ENCODE measurements at regions not wholly inside any gene's neighbourhood (a gene's known extent, or its start where the extent isn't known, plus 50 kb on each side); places are given as distances from the start of the nearest gene placed in this dataset.

DNA sequence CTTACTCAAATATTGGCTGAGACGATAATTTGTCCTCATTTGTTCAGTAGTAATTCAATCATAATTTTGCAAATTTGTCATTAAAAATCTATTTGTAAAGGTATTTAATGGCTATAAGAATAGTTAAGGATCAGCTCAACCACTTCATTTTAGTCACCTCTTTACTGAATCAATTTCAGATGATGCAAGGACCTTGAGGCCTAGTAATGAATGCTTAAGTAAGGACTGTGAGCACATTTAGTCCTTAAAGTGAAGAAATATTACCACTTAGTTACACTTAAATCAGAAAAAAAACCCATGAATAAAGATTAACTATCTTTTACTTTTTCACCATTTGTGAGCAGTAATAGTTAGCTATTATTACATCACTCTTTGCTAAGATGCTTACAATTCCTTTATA, 778.9 kb downstream of the CCDC85A start:
- no peaks in the 10 kb centered on the region for H3K27me3 Mint-ChIP-seq (ENCODE audit: unreplicated experiment)
- H3K36me3 Mint-ChIP-seq (ENCODE audit: unreplicated experiment), result no peaks in the 10 kb centered on the region
- H3K9me3 Mint-ChIP-seq (ENCODE audit: unreplicated experiment), result peaks cover 13% of the 10 kb centered on the region
- H3K4me3 Mint-ChIP-seq (ENCODE audit: unreplicated experiment), result no peak overlapping the region
- TF ChIP-seq, protein P1, sequence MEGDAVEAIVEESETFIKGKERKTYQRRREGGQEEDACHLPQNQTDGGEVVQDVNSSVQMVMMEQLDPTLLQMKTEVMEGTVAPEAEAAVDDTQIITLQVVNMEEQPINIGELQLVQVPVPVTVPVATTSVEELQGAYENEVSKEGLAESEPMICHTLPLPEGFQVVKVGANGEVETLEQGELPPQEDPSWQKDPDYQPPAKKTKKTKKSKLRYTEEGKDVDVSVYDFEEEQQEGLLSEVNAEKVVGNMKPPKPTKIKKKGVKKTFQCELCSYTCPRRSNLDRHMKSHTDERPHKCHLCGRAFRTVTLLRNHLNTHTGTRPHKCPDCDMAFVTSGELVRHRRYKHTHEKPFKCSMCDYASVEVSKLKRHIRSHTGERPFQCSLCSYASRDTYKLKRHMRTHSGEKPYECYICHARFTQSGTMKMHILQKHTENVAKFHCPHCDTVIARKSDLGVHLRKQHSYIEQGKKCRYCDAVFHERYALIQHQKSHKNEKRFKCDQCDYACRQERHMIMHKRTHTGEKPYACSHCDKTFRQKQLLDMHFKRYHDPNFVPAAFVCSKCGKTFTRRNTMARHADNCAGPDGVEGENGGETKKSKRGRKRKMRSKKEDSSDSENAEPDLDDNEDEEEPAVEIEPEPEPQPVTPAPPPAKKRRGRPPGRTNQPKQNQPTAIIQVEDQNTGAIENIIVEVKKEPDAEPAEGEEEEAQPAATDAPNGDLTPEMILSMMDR (IDR thresholded peaks at IDR 0.05), result no peak
- H3K4me1 Mint-ChIP-seq (ENCODE audit: unreplicated experiment), result no peaks in the 10 kb centered on the region
- no peak for DNase-seq (ENCODE audit: extremely low spot score, unreplicated experiment)
- no peak overlapping the region for H3K27ac Mint-ChIP-seq (ENCODE audit: unreplicated experiment)

DNA sequence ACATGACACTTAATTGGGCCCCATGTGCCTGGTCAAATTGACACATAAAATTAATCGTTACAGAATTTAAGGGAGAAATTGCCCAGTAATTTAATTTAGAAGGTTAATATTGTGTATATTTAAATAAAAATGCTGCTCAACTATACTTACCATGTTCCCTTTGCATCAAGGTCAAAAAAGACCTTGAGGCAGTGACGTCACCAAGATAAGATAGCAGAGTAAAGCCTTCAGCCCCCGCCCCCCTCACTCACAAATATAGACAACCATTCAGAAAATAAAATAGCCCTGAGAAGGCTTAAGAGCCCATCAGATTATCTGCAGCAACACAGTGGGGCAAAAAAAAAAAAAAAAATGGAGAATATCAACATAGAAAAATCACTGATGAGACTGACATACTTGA, 785.7 kb downstream of the CCDC85A start:
- TF ChIP-seq, protein P1 (IDR thresholded peaks at IDR 0.05), result no peak
- no peak for DNase-seq (ENCODE audit: extremely low spot score, unreplicated experiment)
- Mint-ChIP-seq H3K4me3 (ENCODE audit: unreplicated experiment) (no peak overlapping the region), H3K27me3 (ENCODE audit: unreplicated experiment) (no peaks in the 10 kb centered on the region), H3K27ac (ENCODE audit: unreplicated experiment) (no peak overlapping the region), H3K36me3 (ENCODE audit: unreplicated experiment) (no peaks in the 10 kb centered on the region), H3K4me1 (ENCODE audit: unreplicated experiment) (no peaks in the 10 kb centered on the region), H3K9me3 (ENCODE audit: unreplicated experiment) (no peaks in the 10 kb centered on the region)

DNA sequence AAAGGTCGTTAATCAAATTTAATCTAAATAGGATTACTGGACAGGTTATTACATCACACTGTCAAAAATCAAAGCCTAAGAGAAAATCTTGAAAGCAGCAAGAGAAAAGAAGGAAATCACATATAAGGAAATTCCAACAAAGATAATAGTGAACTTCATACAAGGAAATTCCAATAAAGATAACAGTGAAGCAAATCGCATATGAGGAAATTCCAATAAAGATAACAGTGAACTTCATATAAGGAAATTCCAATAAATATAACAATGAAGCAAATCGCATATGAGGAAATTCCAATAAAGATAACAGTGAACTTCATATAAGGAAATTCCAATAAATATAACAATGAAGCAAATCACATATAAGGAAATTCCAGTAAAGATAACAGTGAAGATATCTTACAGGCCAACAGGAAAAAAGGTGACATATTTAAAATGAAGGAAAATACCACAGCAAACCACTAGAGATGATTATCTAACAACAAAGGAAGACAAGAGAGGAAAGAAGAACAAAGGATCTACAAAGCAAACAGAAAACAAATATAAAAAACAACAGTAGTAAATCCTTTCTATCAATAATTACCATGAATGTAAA, 787.7 kb downstream of the CCDC85A start:
- no peak overlapping the region for H3K27ac Mint-ChIP-seq (ENCODE audit: unreplicated experiment)
- H3K27me3 Mint-ChIP-seq (ENCODE audit: unreplicated experiment), result no peaks in the 10 kb centered on the region
- DNase-seq (ENCODE audit: extremely low spot score, unreplicated experiment), result no peak
- H3K4me3 Mint-ChIP-seq (ENCODE audit: unreplicated experiment), result no peak overlapping the region
- no peaks in the 10 kb centered on the region for H3K9me3 Mint-ChIP-seq (ENCODE audit: unreplicated experiment)
- H3K36me3 Mint-ChIP-seq (ENCODE audit: unreplicated experiment), result no peaks in the 10 kb centered on the region
- TF ChIP-seq, protein P1 (IDR thresholded peaks at IDR 0.05), result no peak
- H3K4me1 Mint-ChIP-seq (ENCODE audit: unreplicated experiment), result no peaks in the 10 kb centered on the region

DNA sequence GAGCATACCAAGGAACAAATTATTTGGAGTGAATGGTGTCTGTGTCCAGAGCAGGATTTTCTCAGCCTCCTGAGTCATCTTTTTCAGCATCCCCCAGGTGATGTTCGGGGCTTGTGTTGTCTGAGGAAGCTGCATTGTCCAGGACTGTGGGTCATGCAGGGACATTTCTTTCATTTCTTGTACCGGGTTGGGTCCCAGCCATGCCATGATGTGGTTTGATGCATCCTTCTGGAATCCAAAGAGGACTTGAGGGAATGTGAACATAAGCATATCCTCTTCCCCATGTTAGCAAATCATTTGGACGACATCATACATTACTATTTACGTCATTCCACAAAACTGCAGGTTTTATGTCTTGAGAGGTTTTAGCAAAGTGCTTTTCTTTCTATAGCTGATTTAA, 797.8 kb downstream of the CCDC85A start:
- Mint-ChIP-seq H3K36me3 (ENCODE audit: unreplicated experiment) (no peaks in the 10 kb centered on the region), H3K27ac (ENCODE audit: unreplicated experiment) (no peak overlapping the region), H3K4me1 (ENCODE audit: unreplicated experiment) (no peaks in the 10 kb centered on the region), H3K4me3 (ENCODE audit: unreplicated experiment) (no peak overlapping the region), H3K9me3 (ENCODE audit: unreplicated experiment) (peaks cover 28% of the 10 kb centered on the region), H3K27me3 (ENCODE audit: unreplicated experiment) (no peaks in the 10 kb centered on the region)
- TF ChIP-seq, protein P1 (IDR thresholded peaks at IDR 0.05), result no peak
- no peak for DNase-seq (ENCODE audit: extremely low spot score, unreplicated experiment)

DNA sequence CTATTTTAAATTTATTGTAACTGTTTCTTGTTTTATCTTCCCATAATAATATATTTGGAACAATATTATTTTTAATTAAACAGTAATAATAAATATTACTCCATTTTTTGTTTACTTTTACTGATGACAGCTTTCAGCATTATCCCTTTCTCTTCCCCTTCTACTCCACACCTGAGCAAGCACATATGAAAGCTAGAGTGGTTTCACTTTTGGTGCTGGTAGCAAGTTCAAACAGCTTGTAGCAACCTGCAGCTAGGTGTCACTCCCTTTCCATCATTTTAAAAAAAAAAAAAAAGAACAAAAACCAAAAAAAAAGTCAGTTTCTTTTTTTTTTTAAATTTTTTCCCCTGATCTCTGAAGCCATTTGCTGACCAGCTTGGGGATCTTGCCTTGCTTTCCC, 801.8 kb downstream of the CCDC85A start:
- no peak for DNase-seq (ENCODE audit: extremely low spot score, unreplicated experiment)
- no peaks in the 10 kb centered on the region for H3K36me3 Mint-ChIP-seq (ENCODE audit: unreplicated experiment)
- H3K9me3 Mint-ChIP-seq (ENCODE audit: unreplicated experiment), result peaks cover 8% of the 10 kb centered on the region
- no peak overlapping the region for H3K27ac Mint-ChIP-seq (ENCODE audit: unreplicated experiment)
- H3K4me3 Mint-ChIP-seq (ENCODE audit: unreplicated experiment), result no peak overlapping the region
- TF ChIP-seq, protein P1 (IDR thresholded peaks at IDR 0.05), result no peak
- H3K4me1 Mint-ChIP-seq (ENCODE audit: unreplicated experiment), result no peaks in the 10 kb centered on the region
- no peaks in the 10 kb centered on the region for H3K27me3 Mint-ChIP-seq (ENCODE audit: unreplicated experiment)
